WTC11 (cell line): ENCODE measurements at regions not wholly inside any gene's neighbourhood (a gene's known extent, or its start where the extent isn't known, plus 50 kb on each side); places are given as distances from the start of the nearest gene placed in this dataset.

Source experiments
- ATAC-seq: fragments of 200-7000 bp; cut with Tn5 transposase; 2 replicates; pipeline ENCODE4 v1.10.0; 2021; ENCODE audit warnings: mild to moderate bottlenecking, moderate library complexity
- CTCF ChIA-PET: fragments of 300-600 bp; sonication (Branson Sonifier 250); formaldehyde crosslinking; loops from one replicate; lab custom pipeline; 2021; ENCODE audit warnings: antibody characterized with exemption; lab: Charles Lee
- POLR2A ChIA-PET: fragments of 350-600 bp; sonication (Branson Sonifier 250); formaldehyde crosslinking; loops from one replicate; lab custom pipeline; 2021; ENCODE audit warnings: antibody characterized with exemption; lab: Charles Lee
- DNase-seq: peaks from one replicate; pipeline ENCODE4 v3.0.0; 2021; ENCODE audit warnings: low spot score
- H3K27ac Mint-ChIP-seq: 2 replicates; pipeline ENCODE4 v1.8.0; 2021; ENCODE audit warnings: mixed read lengths
- H3K27me3 Mint-ChIP-seq: 2 replicates; pipeline ENCODE4 v1.8.0; 2021; ENCODE audit warnings: low read depth, mild to moderate bottlenecking, moderate library complexity, mixed read lengths
- H3K36me3 Mint-ChIP-seq: 2 replicates; pipeline ENCODE4 v1.8.0; 2021; ENCODE audit warnings: mixed read lengths
- H3K4me1 Mint-ChIP-seq: 2 replicates; pipeline ENCODE4 v1.8.0; 2022; ENCODE audit warnings: mixed read lengths
- H3K4me3 Mint-ChIP-seq: 2 replicates; pipeline ENCODE4 v1.8.0; 2021; ENCODE audit warnings: mild to moderate bottlenecking, moderate library complexity, mixed read lengths
- H3K9me3 Mint-ChIP-seq: 2 replicates; pipeline ENCODE4 v1.8.0; 2021; ENCODE audit warnings: mixed read lengths
- ATF2 ChIP-seq: sonication (generic); formaldehyde crosslinking; IDR thresholded peaks from 2 replicates; pipeline ENCODE4 v1.8.1; 2022; ENCODE audit warnings: low read depth, missing genetic modification reagents, borderline replicate concordance
- E2F1 ChIP-seq: sonication (generic); formaldehyde crosslinking; IDR thresholded peaks from 2 replicates; pipeline ENCODE4 v1.8.0; 2022; ENCODE audit warnings: mild to moderate bottlenecking, missing genetic modification reagents
- ERG ChIP-seq: fragments of 250-450 bp; sonication (Bioruptor Pico); IDR thresholded peaks from 2 replicates; pipeline ENCODE4 v1.8.0; 2021; ENCODE audit warnings: mild to moderate bottlenecking
- ESRRA ChIP-seq: sonication (generic); formaldehyde crosslinking; IDR thresholded peaks from 2 replicates; pipeline ENCODE4 v1.8.1; 2022; ENCODE audit warnings: mild to moderate bottlenecking, missing genetic modification reagents, borderline replicate concordance
- FOXJ3 ChIP-seq: sonication (generic); formaldehyde crosslinking; IDR thresholded peaks from 2 replicates; pipeline ENCODE4 v1.9.0; 2021; ENCODE audit warnings: missing genetic modification reagents, mild to moderate bottlenecking, borderline replicate concordance
- FOXK1 ChIP-seq: sonication (generic); formaldehyde crosslinking; IDR thresholded peaks from 2 replicates; pipeline ENCODE4 v1.8.0; 2022; ENCODE audit warnings: mild to moderate bottlenecking, moderate library complexity, missing genetic modification reagents
- GRHL2 ChIP-seq: fragments of 250-450 bp; sonication (Bioruptor Pico); IDR thresholded peaks from 2 replicates; pipeline ENCODE4 v1.8.0; 2022; ENCODE audit warnings: mild to moderate bottlenecking, moderate library complexity; ENCODE audit not compliant: insufficient replicate concordance, severe bottlenecking
- IRF2 ChIP-seq: sonication (generic); formaldehyde crosslinking; IDR thresholded peaks from 2 replicates; pipeline ENCODE4 v1.8.0; 2022; ENCODE audit warnings: low read depth, missing genetic modification reagents, borderline replicate concordance
- NFE2L1 ChIP-seq: sonication (generic); formaldehyde crosslinking; IDR thresholded peaks from 2 replicates; pipeline ENCODE4 v1.8.1; 2023; ENCODE audit warnings: missing genetic modification reagents
- NR1H2 ChIP-seq: sonication (generic); formaldehyde crosslinking; IDR thresholded peaks from 2 replicates; pipeline ENCODE4 v1.9.0; 2021; ENCODE audit warnings: mild to moderate bottlenecking, moderate library complexity, missing genetic modification reagents
- NR2C2 ChIP-seq: sonication (generic); formaldehyde crosslinking; IDR thresholded peaks from 2 replicates; pipeline ENCODE4 v1.8.0; 2022; ENCODE audit warnings: mild to moderate bottlenecking, missing genetic modification reagents
- RELA ChIP-seq: sonication (generic); formaldehyde crosslinking; IDR thresholded peaks from 2 replicates; pipeline ENCODE4 v1.8.1; 2022; ENCODE audit warnings: missing genetic modification reagents, mild to moderate bottlenecking, borderline replicate concordance
- RORB ChIP-seq: fragments of 250-450 bp; sonication (Bioruptor Pico); IDR thresholded peaks from 2 replicates; pipeline ENCODE4 v1.9.0; 2021; ENCODE audit warnings: mild to moderate bottlenecking
- SMAD4 ChIP-seq: sonication (generic); formaldehyde crosslinking; IDR thresholded peaks from 2 replicates; pipeline ENCODE4 v1.8.0; 2022; ENCODE audit warnings: mild to moderate bottlenecking, missing genetic modification reagents
- STAT6 ChIP-seq: sonication (generic); formaldehyde crosslinking; conservative IDR thresholded peaks from 2 replicates; pipeline ENCODE4 v1.8.1; 2023; ENCODE audit warnings: mild to moderate bottlenecking, low read depth, missing genetic modification reagents, moderate library complexity
- TP53 ChIP-seq: sonication (generic); formaldehyde crosslinking; IDR thresholded peaks from 2 replicates; pipeline ENCODE4 v1.8.1; 2023; ENCODE audit warnings: mild to moderate bottlenecking, missing genetic modification reagents
- USF1 ChIP-seq: sonication (generic); formaldehyde crosslinking; IDR thresholded peaks from 2 replicates; pipeline ENCODE4 v1.8.0; 2022; ENCODE audit warnings: mild to moderate bottlenecking, missing genetic modification reagents
- USF2 ChIP-seq: sonication (generic); formaldehyde crosslinking; IDR thresholded peaks from 2 replicates; pipeline ENCODE4 v1.8.1; 2023; ENCODE audit warnings: mild to moderate bottlenecking, missing genetic modification reagents, moderate library complexity
- ZBTB43 ChIP-seq: sonication (generic); formaldehyde crosslinking; IDR thresholded peaks from 2 replicates; pipeline ENCODE4 v1.8.1; 2023; ENCODE audit warnings: mild to moderate bottlenecking, missing genetic modification reagents
- ZNF219 ChIP-seq: sonication (generic); formaldehyde crosslinking; IDR thresholded peaks from 2 replicates; pipeline ENCODE4 v1.8.0; 2023; ENCODE audit warnings: missing genetic modification reagents, mild to moderate bottlenecking, borderline replicate concordance
- ZNF317 ChIP-seq: sonication (generic); formaldehyde crosslinking; IDR thresholded peaks from 2 replicates; pipeline ENCODE4 v1.8.1; 2023; ENCODE audit warnings: low read depth, mild to moderate bottlenecking, moderate library complexity, missing genetic modification reagents, borderline replicate concordance
- ZSCAN18 ChIP-seq: fragments of 250-450 bp; sonication (Bioruptor Pico); IDR thresholded peaks from 2 replicates; pipeline ENCODE4 v2.1.2; 2022; ENCODE audit warnings: mild to moderate bottlenecking, moderate library complexity

GRCh38 chr1:98393719-98394118 lies 267.8 kb upstream of the SNX7 start:
- no peak overlapping the region for H3K27ac Mint-ChIP-seq
- POLR2A ChIA-PET, result no interaction called here
- no peaks in the 10 kb centered on the region for H3K9me3 Mint-ChIP-seq
- H3K4me1 Mint-ChIP-seq, result no peaks in the 10 kb centered on the region
- CTCF ChIA-PET, result no interaction called here
- ATAC-seq (no peak), DNase-seq (no peak)
- H3K36me3 Mint-ChIP-seq, result no peaks in the 10 kb centered on the region
- no peak for TF ChIP-seq STAT6 (CRISPR knock-in tag)
- no peak for TF ChIP-seq E2F1 (CRISPR knock-in tag)
- TF ChIP-seq NR1H2 (CRISPR knock-in tag), result no peak
- TF ChIP-seq FOXK1 (CRISPR knock-in tag), result no peak
- TF ChIP-seq TP53, result no peak
- no peak for TF ChIP-seq ZBTB43 (CRISPR knock-in tag)
- TF ChIP-seq IRF2, result no peak
- no peak for TF ChIP-seq FOXJ3 (CRISPR knock-in tag)
- no peak for TF ChIP-seq NR2C2
- no peak for TF ChIP-seq ESRRA
- no peak for TF ChIP-seq ZNF219 (CRISPR knock-in tag)
- TF ChIP-seq NFE2L1 (CRISPR knock-in tag), result no peak
- TF ChIP-seq USF1 (CRISPR knock-in tag), result no peak
- TF ChIP-seq GRHL2, result no peak
- no peak for TF ChIP-seq RORB (CRISPR knock-in tag)
- TF ChIP-seq RELA, result no peak
- TF ChIP-seq SMAD4 (CRISPR knock-in tag), result no peak
- TF ChIP-seq ERG (CRISPR knock-in tag), result no peak
- TF ChIP-seq ATF2 (CRISPR knock-in tag), result no peak
- H3K27me3 Mint-ChIP-seq, result no peaks in the 10 kb centered on the region
- H3K4me3 Mint-ChIP-seq, result no peak overlapping the region

GRCh38 chr1:98391175-98391574 lies 270.3 kb upstream of the SNX7 start:
- no peaks in the 10 kb centered on the region for H3K36me3 Mint-ChIP-seq
- POLR2A ChIA-PET, result no interaction called here
- H3K4me1 Mint-ChIP-seq, result no peaks in the 10 kb centered on the region
- CTCF ChIA-PET, result no interaction called here
- TF ChIP-seq USF2 (CRISPR knock-in tag) (no peak), ZNF317 (CRISPR knock-in tag) (no peak), TP53 (no peak), ZSCAN18 (no peak)
- TF ChIP-seq, all 79 proteins: peak for 0
- Mint-ChIP-seq H3K27ac (no peak overlapping the region), H3K9me3 (no peaks in the 10 kb centered on the region), H3K4me3 (no peak overlapping the region), H3K27me3 (no peaks in the 10 kb centered on the region)
- DNase-seq, result no peak
- no peak for ATAC-seq
